ENCODE measurements at regions not wholly inside any gene's neighbourhood (a gene's known extent, or its start where the extent isn't known, plus 50 kb on each side); places are given as distances from the start of the nearest gene placed in this dataset.

GRCh38 chr17:34692920-34693319, 113.5 kb downstream of the TMEM132E start:
- Mint-ChIP-seq H3K27me3 (ENCODE audit: low read depth) (peaks cover 77% of the 10 kb centered on the region), H3K4me1 (no peaks in the 10 kb centered on the region), H3K9me3 (peaks cover 11% of the 10 kb centered on the region), H3K36me3 (no peaks in the 10 kb centered on the region), H3K4me3 (no peak overlapping the region), H3K27ac (no peak overlapping the region)
- no peak for DNase-seq (ENCODE audit: low spot score in 2 of 2, unreplicated experiment in 2 of 2)
- no peak for TF ChIP-seq CTCF (IDR thresholded peaks at IDR 0.05; ENCODE audit: unreplicated experiment)
